ENCODE measurements at regions not wholly inside any gene's neighbourhood (a gene's known extent, or its start where the extent isn't known, plus 50 kb on each side); places are given as distances from the start of the nearest gene placed in this dataset.

- no peaks in the 10 kb centered on the region for H3K9me3 ChIP-seq (replicated peaks; ENCODE audit: control insufficient read depth, low read depth, low read length)
- peaks cover 3% of the 10 kb centered on the region for H3K27me3 ChIP-seq (ENCODE audit: control insufficient read depth, insufficient read depth, low read length)
- H3K4me3 ChIP-seq (ENCODE audit: low read length): no peak overlapping the region
- no peaks in the 10 kb centered on the region for H3K36me3 ChIP-seq (ENCODE audit: control insufficient read depth, insufficient read depth, low read length)
- H3K27ac ChIP-seq (ENCODE audit: low read length): no peak overlapping the region
- peaks cover 22% of the 10 kb centered on the region for H3K4me1 ChIP-seq (ENCODE audit: control insufficient read depth, insufficient read depth, low read length)
- WGBS (ENCODE audit: insufficient coverage): 48% methylated on average over 11 of the region's 13 CpGs
- no peak for DNase-seq
Observed at GRCh38 chr15:69730281-69731080, 277.9 kb downstream of the RPLP1 start.

GRCh38 chr15:69731081-69731330 lies 278.4 kb downstream of the RPLP1 start:
- Histone ChIP-seq H3K27me3 (ENCODE audit: control insufficient read depth, insufficient read depth, low read length) (peaks cover 3% of the 10 kb centered on the region), H3K36me3 (ENCODE audit: control insufficient read depth, insufficient read depth, low read length) (no peaks in the 10 kb centered on the region), H3K4me3 (ENCODE audit: low read length) (no peak overlapping the region), H3K4me1 (ENCODE audit: control insufficient read depth, insufficient read depth, low read length) (peaks cover 24% of the 10 kb centered on the region), H3K27ac (ENCODE audit: low read length) (no peak overlapping the region), H3K9me3 (replicated peaks; ENCODE audit: control insufficient read depth, low read depth, low read length) (no peaks in the 10 kb centered on the region)
- DNase-seq: no peak
- 60% methylated on average over 1 of the region's 2 CpGs for WGBS (ENCODE audit: insufficient coverage)

GRCh38 chr15:69731581-69731980 lies 279.0 kb downstream of the RPLP1 start:
- DNase-seq: no peak
- WGBS (ENCODE audit: insufficient coverage): no CpG with 5 or more reads among the region's 3 CpGs
- H3K9me3 ChIP-seq (replicated peaks; ENCODE audit: control insufficient read depth, low read depth, low read length): no peaks in the 10 kb centered on the region
- no peak overlapping the region for H3K27ac ChIP-seq (ENCODE audit: low read length)
- H3K27me3 ChIP-seq (ENCODE audit: control insufficient read depth, insufficient read depth, low read length): peaks cover 2% of the 10 kb centered on the region
- H3K4me3 ChIP-seq (ENCODE audit: low read length): no peak overlapping the region
- H3K4me1 ChIP-seq (ENCODE audit: control insufficient read depth, insufficient read depth, low read length): peaks cover 19% of the 10 kb centered on the region
- no peaks in the 10 kb centered on the region for H3K36me3 ChIP-seq (ENCODE audit: control insufficient read depth, insufficient read depth, low read length)

GRCh38 chr15:69732133-69732532 lies 279.5 kb downstream of the RPLP1 start:
- no peaks in the 10 kb centered on the region for H3K36me3 ChIP-seq (ENCODE audit: control insufficient read depth, insufficient read depth, low read length)
- peaks cover 13% of the 10 kb centered on the region for H3K4me1 ChIP-seq (ENCODE audit: control insufficient read depth, insufficient read depth, low read length)
- no peak overlapping the region for H3K4me3 ChIP-seq (ENCODE audit: low read length)
- 75% methylated on average over 1 of the region's 1 CpG for WGBS (ENCODE audit: insufficient coverage)
- no peaks in the 10 kb centered on the region for H3K27me3 ChIP-seq (ENCODE audit: control insufficient read depth, insufficient read depth, low read length)
- no peak for DNase-seq
- no peaks in the 10 kb centered on the region for H3K9me3 ChIP-seq (replicated peaks; ENCODE audit: control insufficient read depth, low read depth, low read length)
- no peak overlapping the region for H3K27ac ChIP-seq (ENCODE audit: low read length)

- H3K27me3 ChIP-seq (ENCODE audit: control insufficient read depth, insufficient read depth, low read length): peaks cover 2% of the 10 kb centered on the region
- WGBS (ENCODE audit: insufficient coverage): 46% methylated on average over 3 of the region's 5 CpGs
- DNase-seq: peak; percentile 35
- H3K4me1 ChIP-seq (ENCODE audit: control insufficient read depth, insufficient read depth, low read length): peaks cover 11% of the 10 kb centered on the region
- no peaks in the 10 kb centered on the region for H3K36me3 ChIP-seq (ENCODE audit: control insufficient read depth, insufficient read depth, low read length)
- no peak overlapping the region for H3K4me3 ChIP-seq (ENCODE audit: low read length)
- no peak overlapping the region for H3K27ac ChIP-seq (ENCODE audit: low read length)
- H3K9me3 ChIP-seq (replicated peaks; ENCODE audit: control insufficient read depth, low read depth, low read length): peaks cover 2% of the 10 kb centered on the region
Observed at GRCh38 chr15:69734699-69735098, 282.1 kb downstream of the RPLP1 start.

- no peaks in the 10 kb centered on the region for H3K36me3 ChIP-seq (ENCODE audit: control insufficient read depth, insufficient read depth, low read length)
- H3K4me3 ChIP-seq (ENCODE audit: low read length): no peak overlapping the region
- H3K27me3 ChIP-seq (ENCODE audit: control insufficient read depth, insufficient read depth, low read length): peaks cover 4% of the 10 kb centered on the region
- H3K9me3 ChIP-seq (replicated peaks; ENCODE audit: control insufficient read depth, low read depth, low read length): peaks cover 2% of the 10 kb centered on the region
- DNase-seq: peak; percentile 85
- WGBS (ENCODE audit: insufficient coverage): no CpG with 5 or more reads among the region's 4 CpGs
- peaks cover 11% of the 10 kb centered on the region for H3K4me1 ChIP-seq (ENCODE audit: control insufficient read depth, insufficient read depth, low read length)
- H3K27ac ChIP-seq (ENCODE audit: low read length): no peak overlapping the region
Observed at GRCh38 chr15:69735121-69735520, 282.5 kb downstream of the RPLP1 start.

- H3K4me1 ChIP-seq (ENCODE audit: control insufficient read depth, insufficient read depth, low read length): peaks cover 11% of the 10 kb centered on the region
- H3K9me3 ChIP-seq (replicated peaks; ENCODE audit: control insufficient read depth, low read depth, low read length): peaks cover 6% of the 10 kb centered on the region
- no peak for DNase-seq
- no peak overlapping the region for H3K27ac ChIP-seq (ENCODE audit: low read length)
- WGBS (ENCODE audit: insufficient coverage): no CpG with 5 or more reads among the region's 3 CpGs
- H3K27me3 ChIP-seq (ENCODE audit: control insufficient read depth, insufficient read depth, low read length): peaks cover 4% of the 10 kb centered on the region
- no peak overlapping the region for H3K4me3 ChIP-seq (ENCODE audit: low read length)
- no peaks in the 10 kb centered on the region for H3K36me3 ChIP-seq (ENCODE audit: control insufficient read depth, insufficient read depth, low read length)
Observed at GRCh38 chr15:69736161-69736560, 283.5 kb downstream of the RPLP1 start.

- H3K27ac ChIP-seq (ENCODE audit: low read length): no peak overlapping the region
- H3K9me3 ChIP-seq (replicated peaks; ENCODE audit: control insufficient read depth, low read depth, low read length): peaks cover 6% of the 10 kb centered on the region
- H3K4me1 ChIP-seq (ENCODE audit: control insufficient read depth, insufficient read depth, low read length): peaks cover 18% of the 10 kb centered on the region
- no peak for DNase-seq
- H3K36me3 ChIP-seq (ENCODE audit: control insufficient read depth, insufficient read depth, low read length): no peaks in the 10 kb centered on the region
- no peak overlapping the region for H3K4me3 ChIP-seq (ENCODE audit: low read length)
- peaks cover 6% of the 10 kb centered on the region for H3K27me3 ChIP-seq (ENCODE audit: control insufficient read depth, insufficient read depth, low read length)
Observed at GRCh38 chr15:69737916-69738315, 285.3 kb downstream of the RPLP1 start.

GRCh38 chr15:69740684-69741083 lies 288.1 kb downstream of the RPLP1 start:
- Histone ChIP-seq H3K36me3 (ENCODE audit: control insufficient read depth, insufficient read depth, low read length) (no peaks in the 10 kb centered on the region), H3K27me3 (ENCODE audit: control insufficient read depth, insufficient read depth, low read length) (peaks cover 19% of the 10 kb centered on the region), H3K4me1 (ENCODE audit: control insufficient read depth, insufficient read depth, low read length) (peaks cover 10% of the 10 kb centered on the region), H3K27ac (ENCODE audit: low read length) (no peak overlapping the region), H3K4me3 (ENCODE audit: low read length) (no peak overlapping the region), H3K9me3 (replicated peaks; ENCODE audit: control insufficient read depth, low read depth, low read length) (peaks cover 6% of the 10 kb centered on the region)
- DNase-seq: no peak
- no CpG with 5 or more reads among the region's 1 CpG for WGBS (ENCODE audit: insufficient coverage)

- no peak overlapping the region for H3K4me3 ChIP-seq (ENCODE audit: low read length)
- peak; percentile 22 for DNase-seq
- H3K36me3 ChIP-seq (ENCODE audit: control insufficient read depth, insufficient read depth, low read length): no peaks in the 10 kb centered on the region
- H3K9me3 ChIP-seq (replicated peaks; ENCODE audit: control insufficient read depth, low read depth, low read length): peaks cover 4% of the 10 kb centered on the region
- H3K27me3 ChIP-seq (ENCODE audit: control insufficient read depth, insufficient read depth, low read length): peaks cover 24% of the 10 kb centered on the region
- 42% methylated on average over 8 of the region's 9 CpGs for WGBS (ENCODE audit: insufficient coverage)
- no peak overlapping the region for H3K27ac ChIP-seq (ENCODE audit: low read length)
- peaks cover 10% of the 10 kb centered on the region for H3K4me1 ChIP-seq (ENCODE audit: control insufficient read depth, insufficient read depth, low read length)
Observed at GRCh38 chr15:69742361-69742760, 289.7 kb downstream of the RPLP1 start.

GRCh38 chr15:69743091-69743490 lies 290.5 kb downstream of the RPLP1 start:
- peak; percentile 27 for DNase-seq
- no peaks in the 10 kb centered on the region for H3K36me3 ChIP-seq (ENCODE audit: control insufficient read depth, insufficient read depth, low read length)
- peaks cover 24% of the 10 kb centered on the region for H3K27me3 ChIP-seq (ENCODE audit: control insufficient read depth, insufficient read depth, low read length)
- peaks cover 4% of the 10 kb centered on the region for H3K9me3 ChIP-seq (replicated peaks; ENCODE audit: control insufficient read depth, low read depth, low read length)
- peaks cover 10% of the 10 kb centered on the region for H3K4me1 ChIP-seq (ENCODE audit: control insufficient read depth, insufficient read depth, low read length)
- no peak overlapping the region for H3K27ac ChIP-seq (ENCODE audit: low read length)
- WGBS (ENCODE audit: insufficient coverage): no CpG with 5 or more reads among the region's 1 CpG
- no peak overlapping the region for H3K4me3 ChIP-seq (ENCODE audit: low read length)
